Neural cell (in vitro differentiated cells): ENCODE measurements at regions not wholly inside any gene's neighbourhood (a gene's known extent, or its start where the extent isn't known, plus 50 kb on each side); places are given as distances from the start of the nearest gene placed in this dataset.

Experiments
- H2AFZ ChIP-seq: fragments of 200-600, 300-800 bp; sonication (generic), shearing (Covaris generic); 2 replicates; pipeline ENCODE4 v1.6.0; 2014; ENCODE audit warnings: low read depth, mild to moderate bottlenecking, antibody characterized with exemption, low read length, moderate library complexity
- H3F3A ChIP-seq: fragments of 200-600 bp; shearing (Covaris generic); 2 replicates; pipeline ENCODE4 v1.6.1; 2016; ENCODE audit warnings: mild to moderate bottlenecking, moderate library complexity, mixed read lengths, antibody characterized with exemption, low read length; ENCODE audit not compliant: insufficient read depth, poor library complexity, severe bottlenecking
- H3K27ac ChIP-seq: fragments of 200-600, 300-800 bp; sonication (generic), shearing (Covaris generic); 2 replicates; pipeline ENCODE4 v1.5.1; 2014; ENCODE audit warnings: mild to moderate bottlenecking, low read length, moderate library complexity
- H3K27me3 ChIP-seq: fragments of 300-800, 200-600 bp; sonication (generic), shearing (Covaris generic); 2 replicates; pipeline ENCODE4 v1.6.0; 2014; ENCODE audit warnings: mild to moderate bottlenecking, low read depth, low read length, moderate library complexity; ENCODE audit not compliant: insufficient read depth
- H3K36me3 ChIP-seq: fragments of 300-800, 200-600 bp; sonication (generic), shearing (Covaris generic); 2 replicates; pipeline ENCODE4 v1.5.1; 2014; ENCODE audit warnings: mild to moderate bottlenecking, antibody characterized with exemption, low read length, moderate library complexity; ENCODE audit not compliant: insufficient read depth
- H3K4me2 ChIP-seq: fragments of 300-800, 200-600 bp; sonication (generic), shearing (Covaris generic); 2 replicates; pipeline ENCODE4 v1.6.0; 2014; ENCODE audit warnings: mild to moderate bottlenecking, low read length
- H3K4me3 ChIP-seq: fragments of 300-800, 200-600 bp; sonication (generic), shearing (Covaris generic); 2 replicates; pipeline ENCODE4 v1.5.1; 2014; ENCODE audit warnings: mild to moderate bottlenecking, low read length, moderate library complexity
- H3K79me2 ChIP-seq: fragments of 200-600 bp; shearing (Covaris generic); replicated peaks from 2 replicates; pipeline ENCODE4 v1.6.0; 2014; ENCODE audit warnings: mild to moderate bottlenecking, low read length, moderate library complexity; ENCODE audit not compliant: insufficient read depth
- H3K9ac ChIP-seq: fragments of 300-800, 200-600 bp; sonication (generic), shearing (Covaris generic); 2 replicates; pipeline ENCODE4 v1.6.1; 2016; ENCODE audit warnings: mild to moderate bottlenecking, low read length, mixed read lengths
- H3K9me2 ChIP-seq: fragments of 200-600 bp; shearing (Covaris generic); 2 replicates; pipeline ENCODE4 v1.6.1; 2016; ENCODE audit warnings: mild to moderate bottlenecking, low read length, mixed read lengths; ENCODE audit not compliant: insufficient read depth
- H3K9me3 ChIP-seq: fragments of 200-600, 300-800 bp; sonication (generic), shearing (Covaris generic); 2 replicates; pipeline ENCODE4 v1.6.1; 2016; ENCODE audit warnings: mild to moderate bottlenecking, mixed run types, low read length, moderate library complexity, mixed read lengths
- H4K20me1 ChIP-seq: fragments of 200-600 bp; shearing (Covaris generic); 2 replicates; pipeline ENCODE4 v1.6.1; 2016; ENCODE audit warnings: mild to moderate bottlenecking, mixed run types; ENCODE audit not compliant: insufficient read depth
- EP300 ChIP-seq: fragments of 450-650 bp; conservative IDR thresholded peaks from 2 replicates; pipeline ENCODE4 v1.6.1; 2014; ENCODE audit warnings: antibody characterized with exemption, mild to moderate bottlenecking, moderate library complexity; ENCODE audit not compliant: poor library complexity, severe bottlenecking
- EZH2 ChIP-seq: fragments of 200-600, 300-800 bp; shearing (Covaris generic), sonication (generic); IDR thresholded peaks from 2 replicates; pipeline ENCODE4 v1.6.1; 2014; ENCODE audit warnings: antibody characterized with exemption, low read length, borderline replicate concordance, mild to moderate bottlenecking; ENCODE audit not compliant: insufficient read depth, poor library complexity, severe bottlenecking
- MXI1 ChIP-seq: fragments of 450-650 bp; conservative IDR thresholded peaks from 2 replicates; pipeline ENCODE4 v1.6.1; 2014; ENCODE audit warnings: antibody characterized with exemption, mild to moderate bottlenecking; ENCODE audit not compliant: poor library complexity, severe bottlenecking
- POLR2AphosphoS5 ChIP-seq: IDR thresholded peaks from 2 replicates; pipeline ENCODE4 v1.6.1; 2012
- RAD21 ChIP-seq: fragments of 450-650 bp; conservative IDR thresholded peaks from 2 replicates; pipeline ENCODE4 v1.6.1; 2014; ENCODE audit warnings: antibody characterized with exemption, mild to moderate bottlenecking, moderate library complexity
- SMC3 ChIP-seq: fragments of 450-650 bp; conservative IDR thresholded peaks from 2 replicates; pipeline ENCODE4 v1.6.1; 2014; ENCODE audit warnings: antibody characterized with exemption, mild to moderate bottlenecking, moderate library complexity; ENCODE audit not compliant: poor library complexity
- TAF1 ChIP-seq: IDR thresholded peaks from 2 replicates; pipeline ENCODE4 v1.6.1; 2012; ENCODE audit warnings: low read depth
- TF ChIP-seq, protein P1 (sequence below): fragments of 450-650 bp; IDR thresholded peaks from 2 replicates; pipeline ENCODE4 v1.5.1; 2014; ENCODE audit warnings: antibody characterized with exemption, mild to moderate bottlenecking, moderate library complexity; ENCODE audit not compliant: poor library complexity, severe bottlenecking
- TF ChIP-seq, protein P2 (sequence below): IDR thresholded peaks from 2 replicates; pipeline ENCODE4 v1.6.1; 2012; ENCODE audit warnings: borderline replicate concordance

DNA sequence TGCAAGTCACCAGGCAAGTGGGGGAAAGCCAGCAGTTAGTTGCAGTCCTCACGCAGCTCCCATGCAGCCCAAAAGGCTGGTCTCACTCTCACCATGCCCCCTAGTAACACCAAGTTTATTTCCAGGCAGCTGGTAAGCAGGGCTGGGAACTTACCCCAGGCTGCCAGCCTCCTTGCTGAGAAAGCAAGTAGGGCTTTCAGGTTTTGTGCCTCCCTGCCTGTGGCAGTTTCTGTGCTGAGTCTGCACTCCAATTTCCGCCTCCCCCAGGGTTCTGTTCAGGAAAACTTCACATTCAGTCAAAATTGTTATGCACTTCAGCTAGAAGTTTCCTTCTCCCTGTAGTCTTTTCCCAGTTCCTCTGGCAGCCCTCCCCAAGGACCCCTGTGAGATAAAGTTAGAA lies 102.0 kb upstream of the SGIP1 start:
- no peaks in the 10 kb centered on the region for H3F3A ChIP-seq
- H3K9me3 ChIP-seq = peaks cover 9% of the 10 kb centered on the region
- H3K27ac ChIP-seq = no peak overlapping the region
- no peaks in the 10 kb centered on the region for H3K36me3 ChIP-seq
- H4K20me1 ChIP-seq = no peaks in the 10 kb centered on the region
- no peak overlapping the region for H3K4me2 ChIP-seq
- H3K9me2 ChIP-seq = no peaks in the 10 kb centered on the region
- no peak overlapping the region for H3K4me3 ChIP-seq
- H3K27me3 ChIP-seq = no peaks in the 10 kb centered on the region
- H3K79me2 ChIP-seq = no peaks in the 10 kb centered on the region
- no peak overlapping the region for H3K9ac ChIP-seq
- no peak for TF ChIP-seq EZH2
- TF ChIP-seq SMC3 = no peak
- TF ChIP-seq MXI1 = no peak
- TF ChIP-seq TAF1 = no peak
- no peak for TF ChIP-seq POLR2AphosphoS5
- no peak for TF ChIP-seq EP300
- TF ChIP-seq, protein P1, sequence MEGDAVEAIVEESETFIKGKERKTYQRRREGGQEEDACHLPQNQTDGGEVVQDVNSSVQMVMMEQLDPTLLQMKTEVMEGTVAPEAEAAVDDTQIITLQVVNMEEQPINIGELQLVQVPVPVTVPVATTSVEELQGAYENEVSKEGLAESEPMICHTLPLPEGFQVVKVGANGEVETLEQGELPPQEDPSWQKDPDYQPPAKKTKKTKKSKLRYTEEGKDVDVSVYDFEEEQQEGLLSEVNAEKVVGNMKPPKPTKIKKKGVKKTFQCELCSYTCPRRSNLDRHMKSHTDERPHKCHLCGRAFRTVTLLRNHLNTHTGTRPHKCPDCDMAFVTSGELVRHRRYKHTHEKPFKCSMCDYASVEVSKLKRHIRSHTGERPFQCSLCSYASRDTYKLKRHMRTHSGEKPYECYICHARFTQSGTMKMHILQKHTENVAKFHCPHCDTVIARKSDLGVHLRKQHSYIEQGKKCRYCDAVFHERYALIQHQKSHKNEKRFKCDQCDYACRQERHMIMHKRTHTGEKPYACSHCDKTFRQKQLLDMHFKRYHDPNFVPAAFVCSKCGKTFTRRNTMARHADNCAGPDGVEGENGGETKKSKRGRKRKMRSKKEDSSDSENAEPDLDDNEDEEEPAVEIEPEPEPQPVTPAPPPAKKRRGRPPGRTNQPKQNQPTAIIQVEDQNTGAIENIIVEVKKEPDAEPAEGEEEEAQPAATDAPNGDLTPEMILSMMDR = no peak
- no peak for TF ChIP-seq RAD21
- TF ChIP-seq, protein P2, sequence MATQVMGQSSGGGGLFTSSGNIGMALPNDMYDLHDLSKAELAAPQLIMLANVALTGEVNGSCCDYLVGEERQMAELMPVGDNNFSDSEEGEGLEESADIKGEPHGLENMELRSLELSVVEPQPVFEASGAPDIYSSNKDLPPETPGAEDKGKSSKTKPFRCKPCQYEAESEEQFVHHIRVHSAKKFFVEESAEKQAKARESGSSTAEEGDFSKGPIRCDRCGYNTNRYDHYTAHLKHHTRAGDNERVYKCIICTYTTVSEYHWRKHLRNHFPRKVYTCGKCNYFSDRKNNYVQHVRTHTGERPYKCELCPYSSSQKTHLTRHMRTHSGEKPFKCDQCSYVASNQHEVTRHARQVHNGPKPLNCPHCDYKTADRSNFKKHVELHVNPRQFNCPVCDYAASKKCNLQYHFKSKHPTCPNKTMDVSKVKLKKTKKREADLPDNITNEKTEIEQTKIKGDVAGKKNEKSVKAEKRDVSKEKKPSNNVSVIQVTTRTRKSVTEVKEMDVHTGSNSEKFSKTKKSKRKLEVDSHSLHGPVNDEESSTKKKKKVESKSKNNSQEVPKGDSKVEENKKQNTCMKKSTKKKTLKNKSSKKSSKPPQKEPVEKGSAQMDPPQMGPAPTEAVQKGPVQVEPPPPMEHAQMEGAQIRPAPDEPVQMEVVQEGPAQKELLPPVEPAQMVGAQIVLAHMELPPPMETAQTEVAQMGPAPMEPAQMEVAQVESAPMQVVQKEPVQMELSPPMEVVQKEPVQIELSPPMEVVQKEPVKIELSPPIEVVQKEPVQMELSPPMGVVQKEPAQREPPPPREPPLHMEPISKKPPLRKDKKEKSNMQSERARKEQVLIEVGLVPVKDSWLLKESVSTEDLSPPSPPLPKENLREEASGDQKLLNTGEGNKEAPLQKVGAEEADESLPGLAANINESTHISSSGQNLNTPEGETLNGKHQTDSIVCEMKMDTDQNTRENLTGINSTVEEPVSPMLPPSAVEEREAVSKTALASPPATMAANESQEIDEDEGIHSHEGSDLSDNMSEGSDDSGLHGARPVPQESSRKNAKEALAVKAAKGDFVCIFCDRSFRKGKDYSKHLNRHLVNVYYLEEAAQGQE = no peak
- H2AFZ ChIP-seq = no peak overlapping the region

DNA sequence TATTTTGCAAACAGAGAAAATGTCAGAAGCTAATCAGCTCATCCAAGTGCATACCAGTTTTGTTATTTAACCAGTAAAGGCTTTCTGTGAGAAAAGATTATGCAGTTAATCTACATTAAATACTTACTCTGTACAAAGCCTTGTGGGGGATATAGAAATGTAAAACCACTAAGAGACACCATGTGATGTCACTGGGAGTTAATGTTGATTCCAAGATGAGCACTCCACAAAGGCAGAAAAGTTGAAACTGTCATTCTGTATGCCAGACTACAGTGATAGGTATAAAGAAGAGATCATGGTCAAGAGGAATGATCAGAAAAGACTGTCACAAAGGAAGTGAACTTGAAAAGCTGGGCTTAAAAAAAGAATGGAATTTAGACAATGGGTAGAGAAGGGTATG lies 100.3 kb upstream of the SGIP1 start:
- H3K9ac ChIP-seq = no peak overlapping the region
- no peaks in the 10 kb centered on the region for H3K79me2 ChIP-seq
- no peaks in the 10 kb centered on the region for H3K27me3 ChIP-seq
- H3K27ac ChIP-seq = no peak overlapping the region
- peaks cover 9% of the 10 kb centered on the region for H3K9me3 ChIP-seq
- H3K4me3 ChIP-seq = no peak overlapping the region
- H3K9me2 ChIP-seq = no peaks in the 10 kb centered on the region
- H3F3A ChIP-seq = no peaks in the 10 kb centered on the region
- no peak overlapping the region for H2AFZ ChIP-seq
- no peak overlapping the region for H3K4me2 ChIP-seq
- H4K20me1 ChIP-seq = no peaks in the 10 kb centered on the region
- TF ChIP-seq POLR2AphosphoS5 = no peak
- no peak for TF ChIP-seq RAD21
- TF ChIP-seq SMC3 = no peak
- no peak for TF ChIP-seq MXI1
- no peak for TF ChIP-seq TAF1
- TF ChIP-seq, protein P2 = no peak
- no peak for TF ChIP-seq EZH2
- no peak for TF ChIP-seq EP300
- TF ChIP-seq, protein P1 = no peak
- H3K36me3 ChIP-seq = no peaks in the 10 kb centered on the region
